ENCODE measurements at regions not wholly inside any gene's neighbourhood (a gene's known extent, or its start where the extent isn't known, plus 50 kb on each side); places are given as distances from the start of the nearest gene placed in this dataset.

DNA sequence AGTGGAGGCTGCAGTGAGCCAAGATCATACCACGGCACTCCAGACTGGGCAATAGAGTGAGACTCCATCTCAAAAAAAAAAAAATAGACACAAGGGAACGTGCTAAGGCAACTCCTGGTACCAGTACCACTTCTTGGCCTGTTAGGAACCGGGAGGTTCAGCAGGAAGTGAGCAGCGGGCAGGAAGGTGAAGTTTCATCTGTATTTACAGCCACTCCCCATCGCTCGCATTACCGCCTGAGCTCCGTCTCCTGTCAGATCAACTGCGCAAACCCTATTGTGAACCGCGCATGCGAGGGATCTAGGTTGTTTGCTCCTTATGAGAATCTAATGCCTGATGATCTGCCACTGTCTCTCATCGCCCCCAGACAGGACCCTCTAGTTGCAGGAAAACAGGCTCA is 69.9 kb upstream of the FOXK1 start:
- DNase-seq (ENCODE audit: low read depth in 2 of 2, low spot score in 1 of 2): no peak

- DNase-seq (ENCODE audit: low read depth in 2 of 2, low spot score in 1 of 2): no peak
Measured at GRCh38 chr7:4612939-4613841, 68.9 kb upstream of the FOXK1 start.

- DNase-seq (ENCODE audit: low read depth in 2 of 2, low spot score in 1 of 2): no peak
Measured at GRCh38 chr7:4613846-4614548, 68.1 kb upstream of the FOXK1 start.

GRCh38 chr7:4616116-4616515 is 66.0 kb upstream of the FOXK1 start:
- DNase-seq (ENCODE audit: low read depth in 2 of 2, low spot score in 1 of 2): no peak

- no peak for DNase-seq (ENCODE audit: low read depth in 2 of 2, low spot score in 1 of 2)
Measured at GRCh38 chr7:4621396-4621795, 60.7 kb upstream of the FOXK1 start.

DNA sequence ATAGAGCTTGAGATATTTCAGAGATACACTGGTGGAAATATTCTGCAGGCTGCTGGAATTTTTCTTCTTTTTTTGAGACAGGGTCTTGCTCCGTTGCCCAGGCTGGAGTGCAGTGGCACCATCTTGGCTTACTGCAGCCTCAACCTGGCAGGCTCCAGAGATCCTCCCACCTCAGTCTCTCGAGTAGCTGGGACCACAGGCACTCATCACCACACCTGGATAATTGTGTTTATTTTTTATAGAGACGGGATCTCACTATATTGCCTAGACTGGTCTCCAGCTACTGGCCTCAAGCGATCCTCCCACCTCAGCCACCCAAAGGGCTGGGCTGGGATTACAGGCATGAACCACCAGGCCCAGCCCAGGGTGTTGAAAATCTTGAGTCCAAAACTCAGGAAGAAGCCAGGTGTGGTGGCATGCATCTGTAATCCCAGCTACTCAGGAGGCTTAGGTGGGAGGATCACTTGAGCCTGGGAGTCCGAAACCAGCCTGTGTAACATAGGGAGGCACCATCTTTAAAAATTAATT is 55.7 kb upstream of the FOXK1 start:
- no peak for DNase-seq (ENCODE audit: low read depth in 2 of 2, low spot score in 1 of 2)

DNA sequence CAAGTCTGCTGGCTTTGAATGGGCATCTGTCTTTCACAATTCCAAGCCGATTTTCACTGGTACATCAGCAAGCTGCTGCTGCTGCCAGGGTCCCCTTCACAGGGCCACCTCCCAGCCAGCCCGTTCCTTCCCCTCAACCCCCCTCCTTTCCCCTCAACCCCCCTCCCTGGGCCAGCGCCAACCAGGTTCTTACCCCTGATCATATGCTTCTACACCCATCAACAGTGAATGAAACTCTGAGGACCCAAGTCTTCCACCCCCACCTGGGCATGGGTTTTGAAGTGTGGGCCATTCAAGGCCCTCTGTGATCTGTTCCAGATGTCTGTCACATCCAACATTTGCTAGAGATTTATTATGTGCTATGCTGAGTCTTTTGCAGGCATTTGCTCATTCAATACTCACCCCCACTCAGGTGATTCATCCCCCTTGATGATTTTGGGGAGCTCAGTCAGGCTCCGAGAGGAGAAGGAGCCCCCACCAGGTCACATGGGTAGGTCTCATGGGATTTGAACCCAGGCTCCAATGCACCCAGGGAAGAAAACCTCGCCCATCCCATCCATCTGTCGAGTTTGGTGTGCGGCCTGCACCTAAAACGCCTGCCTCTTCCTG is 52.7 kb upstream of the FOXK1 start:
- DNase-seq (ENCODE audit: low read depth in 2 of 2, low spot score in 1 of 2): no peak

DNA sequence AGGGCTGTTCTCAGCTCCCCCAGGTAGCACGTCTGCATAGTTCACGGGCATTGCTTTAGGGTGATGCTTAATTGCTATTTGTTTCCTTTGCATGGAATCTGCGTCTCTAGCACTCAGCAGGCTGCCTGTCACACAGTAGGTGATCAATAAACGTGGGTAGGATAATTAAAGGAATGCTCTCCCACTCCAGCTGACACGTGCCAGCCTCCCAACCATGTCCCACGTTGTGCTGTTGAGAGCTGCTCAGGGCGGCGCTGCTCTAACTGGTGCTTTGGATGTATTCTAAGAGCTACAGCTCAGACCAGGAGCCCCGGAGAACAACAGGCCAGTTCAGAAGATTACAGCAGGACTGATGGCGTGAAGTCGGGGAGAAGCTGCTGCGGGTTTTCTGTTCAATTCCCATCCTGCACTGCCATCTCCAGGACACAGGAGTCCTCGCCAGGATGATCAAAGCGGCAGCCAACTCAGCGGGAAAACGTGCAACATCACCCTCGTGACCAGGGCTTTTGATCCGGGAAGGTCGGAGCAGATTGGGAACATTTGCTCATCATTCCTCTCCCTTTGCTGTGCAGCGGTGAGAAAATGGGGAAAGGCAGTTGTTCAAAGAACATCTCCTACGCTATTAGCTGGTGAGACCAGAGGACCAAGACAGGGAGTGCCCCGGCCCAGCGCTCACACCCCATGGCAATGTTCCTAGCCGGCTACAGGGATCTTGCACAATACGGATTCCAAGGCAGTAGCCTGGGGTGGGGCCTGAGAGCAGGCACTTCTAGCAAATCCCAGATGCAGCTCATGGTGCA is 50.5 kb upstream of the FOXK1 start:
- DNase-seq (ENCODE audit: low read depth in 2 of 2, low spot score in 1 of 2): no peak

Data from stimulated activated CD8-positive, alpha-beta memory T cell treated with anti-CD3 and anti-CD28 coated beads, Interleukin-4, amount 100 ng/mL, for 4 hours (primary cell).